ENCODE measurements at regions not wholly inside any gene's neighbourhood (a gene's known extent, or its start where the extent isn't known, plus 50 kb on each side); places are given as distances from the start of the nearest gene placed in this dataset.
A peak's percentile ranks its signal among the peaks of the same experiment; 100 is the strongest.
"Not testable (repeated sequence)": the region's sequence is repeated elsewhere in the genome, so short reads cannot be mapped to it uniquely, and the experiment has no call there.

GRCh38 chr4:26048378-26048882 lies 134.4 kb downstream of the SMIM20 start:
- peak in 1 of 14 donors; percentile 40 for DNase-seq

DNA sequence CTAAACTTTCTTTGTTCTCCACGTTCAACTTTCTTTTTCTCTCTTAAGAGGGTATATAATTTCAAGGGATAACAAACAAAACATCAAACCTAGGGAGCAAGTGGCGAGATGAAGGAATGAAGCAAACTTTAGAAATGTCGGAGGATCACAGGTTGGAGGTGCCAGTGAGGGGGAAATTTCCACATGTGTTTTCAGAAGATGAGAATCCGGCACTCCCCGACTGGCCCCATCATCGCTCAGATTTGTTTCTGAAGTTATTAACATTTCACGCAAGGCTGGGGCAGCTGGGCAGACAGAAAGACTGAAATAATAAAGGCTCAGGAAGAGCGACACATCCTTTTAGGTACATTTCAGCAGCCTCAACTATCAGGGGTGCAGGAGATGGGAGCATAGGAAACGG lies 134.9 kb downstream of the SMIM20 start:
- no peak for DNase-seq

DNA sequence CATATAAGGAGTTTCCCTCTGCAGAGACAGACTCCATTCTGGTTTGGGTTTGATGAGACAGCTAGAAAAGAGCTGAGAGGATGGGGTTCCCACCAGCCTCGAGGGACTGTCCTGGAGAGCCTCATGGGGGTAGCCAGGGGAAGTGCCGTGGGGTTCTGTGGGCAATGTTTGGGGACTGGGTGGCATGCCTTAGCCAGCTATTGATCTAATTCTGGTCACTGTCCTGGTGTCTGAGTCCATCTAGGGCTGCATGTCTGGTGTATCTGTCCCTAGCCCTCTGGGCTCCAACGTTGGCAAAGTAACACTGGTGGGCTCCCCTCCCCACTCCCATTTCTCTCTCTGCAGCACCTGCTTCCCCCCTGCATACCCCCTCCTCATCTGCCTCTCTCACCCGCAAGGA lies 135.4 kb downstream of the SMIM20 start:
- no peak for DNase-seq

- peak in 6 of 14 donors; percentile 4 to 35 (median 12) for DNase-seq
Measured at GRCh38 chr4:26050212-26050643, 136.2 kb downstream of the SMIM20 start.

- DNase-seq, result no peak
Measured at GRCh38 chr4:26050671-26051070, 136.7 kb downstream of the SMIM20 start.

DNA sequence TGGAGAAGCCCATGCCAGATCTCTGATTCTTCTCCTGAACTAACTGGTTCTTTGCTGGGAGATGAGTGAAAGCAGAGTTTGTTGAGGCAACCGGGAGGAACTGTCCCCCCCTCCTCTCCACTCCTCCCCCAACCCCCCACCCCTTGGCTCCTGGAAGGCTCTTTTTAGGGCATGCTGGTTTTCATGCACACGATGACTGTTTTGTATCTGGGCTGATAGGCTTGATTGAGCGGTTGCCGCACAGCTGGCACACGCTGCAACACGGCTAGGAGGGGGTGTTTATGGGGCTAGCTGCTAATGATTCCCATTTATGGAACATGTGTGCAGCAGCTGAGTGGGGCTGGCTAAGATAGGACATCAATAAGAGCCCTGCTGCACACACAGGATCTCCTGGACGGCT lies 137.2 kb downstream of the SMIM20 start:
- DNase-seq, result no peak

DNA sequence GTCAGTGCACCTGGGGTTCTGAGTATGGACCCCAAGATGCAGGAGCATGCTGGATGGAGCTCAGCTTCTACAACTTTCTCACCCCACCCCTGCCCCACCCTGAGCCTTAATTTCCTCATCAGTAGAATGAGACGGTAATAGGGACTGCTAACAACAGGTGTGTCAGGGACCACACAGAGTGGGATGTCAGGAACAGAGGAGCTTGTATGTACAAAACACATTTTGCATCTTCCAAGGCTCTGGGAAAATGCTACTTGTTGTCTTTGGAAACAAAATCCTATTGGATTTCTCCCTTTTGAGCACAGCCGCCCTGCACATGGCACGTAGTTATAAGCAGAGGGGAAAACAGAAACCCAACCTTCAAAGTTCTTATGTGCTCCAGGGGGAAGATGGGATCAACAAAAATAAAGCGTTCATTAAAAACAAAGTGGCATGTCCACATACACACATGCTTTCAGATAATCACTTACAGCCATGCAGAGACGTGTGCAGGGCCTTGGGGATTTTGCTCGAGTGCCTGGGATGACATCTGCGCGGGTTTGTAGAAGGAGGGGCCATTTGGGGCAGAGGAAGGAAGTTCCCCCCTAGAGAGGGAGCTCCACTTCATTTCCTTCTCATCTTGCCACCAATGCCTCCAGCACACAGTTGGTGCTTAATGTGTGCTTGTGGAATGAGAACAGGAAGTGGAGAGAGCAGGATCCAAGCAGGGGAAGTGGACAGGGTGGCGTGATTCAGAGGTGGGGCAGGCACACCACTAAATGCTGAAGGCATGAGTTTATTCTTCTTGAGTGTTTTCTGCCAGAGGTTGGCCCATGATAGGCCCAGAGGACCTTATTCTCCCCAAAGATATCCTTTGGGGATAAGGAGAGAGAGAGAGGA lies 138.9 kb downstream of the SMIM20 start:
- no peak for DNase-seq

- DNase-seq, result no peak
Measured at GRCh38 chr4:26053761-26054160, 139.7 kb downstream of the SMIM20 start.

- DNase-seq, result no peak
Measured at GRCh38 chr4:26055855-26056254, 141.8 kb downstream of the SMIM20 start.

DNA sequence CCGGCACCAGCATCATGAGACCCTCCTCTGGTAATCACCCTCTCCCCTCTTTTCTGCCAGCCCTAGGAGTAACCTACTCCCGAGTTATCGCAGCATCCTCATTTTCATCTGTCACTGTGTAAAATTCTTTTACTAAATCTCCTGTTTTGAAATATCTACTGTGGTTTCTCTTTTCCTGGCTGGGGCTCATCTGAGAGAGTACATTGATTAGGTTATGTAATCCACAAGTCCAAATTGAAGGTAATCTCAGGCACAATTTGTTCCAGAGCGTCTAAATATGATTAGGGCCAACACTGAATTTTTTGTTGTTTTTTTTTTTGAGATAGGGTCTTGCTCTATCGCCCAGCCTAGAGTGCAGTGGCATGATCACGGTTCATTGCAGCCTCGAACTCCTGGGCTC lies 142.4 kb downstream of the SMIM20 start:
- DNase-seq, result no peak

DNA sequence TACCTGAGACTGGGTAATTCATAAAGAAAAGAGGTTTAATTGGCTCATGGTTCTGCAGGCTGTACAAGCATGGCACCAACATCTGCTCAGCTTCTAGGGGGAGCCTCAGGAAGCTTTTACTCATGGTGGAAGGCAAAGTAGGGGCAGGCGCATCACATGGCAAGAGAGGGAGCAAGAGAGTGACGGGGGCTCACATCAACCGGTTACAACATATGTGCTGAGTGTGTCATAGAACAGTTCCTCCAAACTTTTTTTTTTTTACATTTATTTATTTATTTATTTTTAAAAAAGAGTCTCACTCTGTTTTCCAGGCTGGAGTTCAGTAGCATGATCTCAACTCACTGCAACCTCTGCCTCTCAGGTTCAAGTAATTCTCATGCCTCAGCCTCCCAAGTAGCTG lies 143.8 kb downstream of the SMIM20 start:
- DNase-seq, result not testable (repeated sequence)

DNA sequence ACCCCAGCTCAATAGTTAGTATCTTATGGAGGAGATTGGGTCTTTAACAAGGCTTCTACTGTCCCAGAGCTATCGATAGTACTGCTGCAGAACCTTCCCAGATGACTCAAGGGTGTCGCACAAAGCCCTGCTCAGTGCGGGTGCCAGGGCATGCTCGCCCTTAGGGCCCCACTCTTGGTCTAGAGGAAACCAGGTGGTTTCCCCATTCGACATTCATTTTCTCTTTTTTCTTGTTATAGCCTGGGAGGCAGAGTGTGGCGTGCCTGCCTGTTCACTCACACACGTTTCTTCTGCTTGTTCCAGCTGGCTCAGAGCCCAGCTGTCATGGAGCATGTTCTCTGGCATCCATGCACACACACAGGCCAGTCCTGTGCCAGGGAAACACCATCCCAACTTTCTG lies 144.5 kb downstream of the SMIM20 start:
- DNase-seq, result no peak

DNA sequence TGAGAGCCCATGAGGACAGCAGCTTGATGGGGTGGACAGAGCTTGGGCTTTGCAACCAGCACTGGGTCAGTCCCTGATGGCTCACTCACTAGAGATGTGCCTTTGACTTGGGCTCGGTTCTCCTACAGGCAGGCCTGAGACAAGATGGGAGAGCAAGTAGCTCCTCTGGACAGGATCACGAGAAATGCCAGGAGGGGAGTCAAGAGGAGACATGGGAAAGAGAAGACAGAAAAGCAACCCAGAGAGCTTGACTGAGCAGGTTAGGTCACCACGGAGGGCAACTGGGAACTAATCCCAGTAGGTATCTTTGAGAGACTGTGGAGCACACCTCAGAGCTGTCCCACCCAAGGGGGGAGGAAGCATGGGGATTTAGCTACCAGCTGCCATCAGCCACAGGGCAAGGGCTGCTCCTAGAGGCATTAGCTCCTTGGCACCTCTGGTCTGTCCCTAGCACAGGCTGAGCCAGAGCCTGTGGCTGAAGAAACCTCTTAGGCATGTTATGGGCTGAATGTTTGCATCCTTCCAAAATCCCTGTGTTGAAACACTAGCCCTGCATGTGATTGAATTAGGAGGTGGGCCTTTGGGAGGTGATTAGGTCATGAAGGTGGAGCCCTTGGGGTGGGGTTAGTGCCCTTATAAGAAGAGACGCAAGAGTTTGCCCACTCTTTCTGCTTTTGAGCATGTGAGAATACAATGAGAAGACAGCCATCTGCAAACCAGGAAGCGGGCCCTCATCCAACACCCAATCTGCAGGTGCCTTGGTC lies 145.6 kb downstream of the SMIM20 start:
- DNase-seq, result no peak

- no peak for DNase-seq
Measured at GRCh38 chr4:26060286-26060685, 146.3 kb downstream of the SMIM20 start.

GRCh38 chr4:26061248-26061986 lies 147.4 kb downstream of the SMIM20 start:
- no peak for DNase-seq

- DNase-seq, result no peak
Measured at GRCh38 chr4:26062215-26062614, 148.2 kb downstream of the SMIM20 start.

DNA sequence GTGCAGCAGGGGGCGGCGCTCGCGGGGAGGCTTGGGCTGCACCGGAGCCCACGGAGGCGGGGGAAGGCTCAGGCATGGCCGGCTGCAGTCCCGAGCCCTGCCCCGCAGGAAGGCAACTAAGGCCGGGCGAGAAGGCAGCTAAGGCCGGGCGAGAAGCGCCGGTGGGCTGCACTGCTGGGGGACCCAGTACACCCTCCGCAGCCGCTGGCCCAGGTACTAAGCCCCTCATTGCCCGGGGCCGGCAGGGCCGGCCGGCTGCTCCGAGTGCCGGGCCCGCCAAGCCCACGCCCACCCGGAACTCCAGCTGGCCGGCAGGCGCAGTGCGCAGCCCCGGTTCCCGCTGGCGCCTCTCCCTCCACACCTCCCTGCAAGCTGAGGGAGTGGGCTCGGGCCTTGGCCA lies 150.0 kb downstream of the SMIM20 start:
- DNase-seq, result not testable (repeated sequence)

- no peak for DNase-seq
Measured at GRCh38 chr4:26065833-26066232, 151.8 kb downstream of the SMIM20 start.

GRCh38 chr4:26067035-26067434 lies 153.0 kb downstream of the SMIM20 start:
- no peak for DNase-seq

DNA sequence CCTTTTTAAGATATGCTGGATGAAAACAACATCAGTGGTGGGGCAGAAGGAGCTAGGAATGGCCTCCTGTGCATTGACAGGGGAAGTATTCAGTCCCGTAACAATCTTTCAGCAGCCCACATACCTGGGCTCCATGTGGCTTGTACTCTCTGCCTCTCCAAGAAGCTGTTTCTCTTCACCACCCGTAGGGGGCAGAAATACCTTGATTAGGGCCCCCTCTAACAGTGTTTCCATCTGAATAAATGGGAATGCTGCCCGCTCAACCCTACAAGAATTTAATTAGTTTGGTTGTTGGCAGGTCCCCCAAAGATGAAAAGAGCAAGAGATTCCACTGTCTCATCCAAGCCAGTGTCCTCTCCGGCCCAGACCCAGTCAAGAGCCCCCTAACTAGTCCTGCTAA lies 155.2 kb downstream of the SMIM20 start:
- no peak for DNase-seq

GRCh38 chr4:26071688-26072087 lies 157.7 kb downstream of the SMIM20 start:
- DNase-seq, result no peak

DNA sequence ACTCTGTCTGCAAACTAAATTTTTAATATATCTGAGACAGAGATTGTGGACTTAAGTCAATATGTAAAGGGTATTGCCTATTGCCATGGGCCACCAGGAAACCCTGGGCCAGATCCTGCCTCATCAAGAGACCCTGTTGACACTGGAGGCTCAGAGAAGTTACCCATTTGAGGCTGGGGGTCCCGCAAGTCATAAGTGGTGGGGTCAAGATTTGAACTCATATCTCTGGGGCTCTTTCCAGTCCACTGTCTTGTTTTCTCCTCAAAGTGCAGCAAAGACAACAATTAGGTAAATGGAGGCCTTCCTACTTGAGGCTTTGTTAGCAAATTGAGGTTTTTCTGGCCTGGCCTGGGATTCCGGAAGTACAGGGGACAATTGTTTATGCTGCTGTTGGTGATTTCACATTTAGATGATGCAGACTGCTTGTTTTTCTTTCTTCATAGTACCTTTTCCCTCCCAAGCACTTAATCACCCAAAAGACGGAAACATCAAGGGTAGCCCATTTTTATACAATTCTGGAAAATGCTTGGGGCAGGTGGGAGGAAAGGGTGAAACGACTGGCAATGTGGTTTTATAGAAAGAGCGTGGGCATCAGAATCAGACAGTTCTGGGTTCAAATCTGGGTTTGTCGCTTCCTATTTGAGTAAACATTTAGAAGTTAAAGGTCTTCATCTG lies 160.0 kb downstream of the SMIM20 start:
- no peak for DNase-seq

Measured in C1 segment of cervical spinal cord (tissue), 14 donors.